ENCODE measurements at regions not wholly inside any gene's neighbourhood (a gene's known extent, or its start where the extent isn't known, plus 50 kb on each side); places are given as distances from the start of the nearest gene placed in this dataset.

GRCh38 chr14:49189375-49189774 lies 396.8 kb downstream of the RPS29 start:
- ATAC-seq (no peak), DNase-seq (no peak)
- Histone ChIP-seq H2AFZ (ENCODE audit: low read length) (no peak overlapping the region), H4K20me1 (ENCODE audit: low read length) (no peaks in the 10 kb centered on the region), H3K4me1 (ENCODE audit: insufficient read depth, low read length) (no peaks in the 10 kb centered on the region), H3K4me2 (ENCODE audit: low read length) (no peak overlapping the region), H3K9me3 (ENCODE audit: low read length) (no peaks in the 10 kb centered on the region), H3K27me3 (ENCODE audit: low read length) (no peaks in the 10 kb centered on the region), H3K79me2 (ENCODE audit: low read length) (no peaks in the 10 kb centered on the region), H3K4me3 (ENCODE audit: low read length) (no peak overlapping the region), H3F3A (ENCODE audit: low read length, unreplicated experiment) (no peaks in the 10 kb centered on the region), H3K27ac (ENCODE audit: low read length) (no peak overlapping the region), H3K9ac (ENCODE audit: low read length) (no peak overlapping the region), H3K9me2 (replicated peaks; ENCODE audit: low read length) (no peaks in the 10 kb centered on the region), H3K36me3 (ENCODE audit: low read depth, low read length) (no peaks in the 10 kb centered on the region)
- BruUV-seq (replicated peaks) = no TSS peak
- TF ChIP-seq EZH2phosphoT487 (IDR thresholded peaks at IDR 0.05; ENCODE audit: borderline replicate concordance, low read length) = no peak
- TF ChIP-seq EZH2 (IDR thresholded peaks at IDR 0.05; ENCODE audit: low read length, unreplicated experiment) = no peak
- TF ChIP-seq CTCF (conservative IDR thresholded peaks at IDR 0.05; ENCODE audit: low read depth, low read length) = no peak
- ChIA-PET POLR2A (ENCODE audit: unreplicated experiment) (no interaction called here), CTCF (no interaction called here)
- intact Hi-C loops (cut with micrococcal nuclease) = no loop called here

GRCh38 chr14:49187799-49188198 lies 398.4 kb downstream of the RPS29 start:
- no peaks in the 10 kb centered on the region for H3F3A ChIP-seq (ENCODE audit: low read length, unreplicated experiment)
- no peak overlapping the region for H3K4me2 ChIP-seq (ENCODE audit: low read length)
- TF ChIP-seq EZH2phosphoT487 (IDR thresholded peaks at IDR 0.05; ENCODE audit: borderline replicate concordance, low read length) = no peak
- TF ChIP-seq CTCF (conservative IDR thresholded peaks at IDR 0.05; ENCODE audit: low read depth, low read length) = no peak
- TF ChIP-seq EZH2 (IDR thresholded peaks at IDR 0.05; ENCODE audit: low read length, unreplicated experiment) = no peak
- no peaks in the 10 kb centered on the region for H3K9me3 ChIP-seq (ENCODE audit: low read length)
- no peaks in the 10 kb centered on the region for H3K36me3 ChIP-seq (ENCODE audit: low read depth, low read length)
- no peaks in the 10 kb centered on the region for H3K9me2 ChIP-seq (replicated peaks; ENCODE audit: low read length)
- no peak overlapping the region for H3K27ac ChIP-seq (ENCODE audit: low read length)
- ChIA-PET POLR2A (ENCODE audit: unreplicated experiment) (no interaction called here), CTCF (no interaction called here)
- H2AFZ ChIP-seq (ENCODE audit: low read length) = no peak overlapping the region
- intact Hi-C loops (cut with micrococcal nuclease) = no loop called here
- H3K79me2 ChIP-seq (ENCODE audit: low read length) = no peaks in the 10 kb centered on the region
- H3K4me1 ChIP-seq (ENCODE audit: insufficient read depth, low read length) = no peaks in the 10 kb centered on the region
- no peak for ATAC-seq
- no TSS peak for BruUV-seq (replicated peaks)
- H4K20me1 ChIP-seq (ENCODE audit: low read length) = no peaks in the 10 kb centered on the region
- H3K9ac ChIP-seq (ENCODE audit: low read length) = no peak overlapping the region
- no peak overlapping the region for H3K4me3 ChIP-seq (ENCODE audit: low read length)
- H3K27me3 ChIP-seq (ENCODE audit: low read length) = no peaks in the 10 kb centered on the region
- no peak for DNase-seq

- no TSS peak for BruUV-seq (replicated peaks)
- DNase-seq = peak; percentile 88
- H3K36me3 ChIP-seq (ENCODE audit: low read depth, low read length) = no peaks in the 10 kb centered on the region
- H3K9ac ChIP-seq (ENCODE audit: low read length) = no peak overlapping the region
- H4K20me1 ChIP-seq (ENCODE audit: low read length) = no peaks in the 10 kb centered on the region
- H3K9me3 ChIP-seq (ENCODE audit: low read length) = no peaks in the 10 kb centered on the region
- H3K27me3 ChIP-seq (ENCODE audit: low read length) = peaks cover 1% of the 10 kb centered on the region; the same call in 1 of the 2 replicates
- no peaks in the 10 kb centered on the region for H3K4me1 ChIP-seq (ENCODE audit: insufficient read depth, low read length)
- H3K4me3 ChIP-seq (ENCODE audit: low read length) = no peak overlapping the region
- H3K9me2 ChIP-seq (replicated peaks; ENCODE audit: low read length) = no peaks in the 10 kb centered on the region
- H2AFZ ChIP-seq (ENCODE audit: low read length) = no peak overlapping the region
- no peaks in the 10 kb centered on the region for H3F3A ChIP-seq (ENCODE audit: low read length, unreplicated experiment)
- ChIA-PET CTCF (interaction anchor here (0.5 to 0.7 kb wide), 4 partner anchors 19 to 1302 kb away, joined by 3 to 13 read pairs (median 4); no protein-coding TSS in a partner anchor), POLR2A (ENCODE audit: unreplicated experiment) (no interaction called here)
- intact Hi-C loops (cut with micrococcal nuclease) = loop anchor here (5.0 kb wide), 1 partner anchor 1497 kb away; the partner anchor contains the start of gene MDGA2
- H3K4me2 ChIP-seq (ENCODE audit: low read length) = no peak overlapping the region
- no peak for TF ChIP-seq EZH2phosphoT487 (IDR thresholded peaks at IDR 0.05; ENCODE audit: borderline replicate concordance, low read length)
- peak; percentile 88 for TF ChIP-seq CTCF (conservative IDR thresholded peaks at IDR 0.05; ENCODE audit: low read depth, low read length)
- no peak overlapping the region for H3K27ac ChIP-seq (ENCODE audit: low read length)
- peak; percentile 100 for ATAC-seq
- no peaks in the 10 kb centered on the region for H3K79me2 ChIP-seq (ENCODE audit: low read length)
Measured at GRCh38 chr14:49173765-49174373, 412.3 kb downstream of the RPS29 start.
